ENCODE measurements at regions not wholly inside any gene's neighbourhood (a gene's known extent, or its start where the extent isn't known, plus 50 kb on each side); places are given as distances from the start of the nearest gene placed in this dataset.

- no peaks in the 10 kb centered on the region for H3K27me3 ChIP-seq (ENCODE audit: control insufficient read depth, insufficient read depth, low read length)
- FAIRE-seq (no peak), DNase-seq (ENCODE audit: low read depth) (no peak)
- TF ChIP-seq CTCF (IDR thresholded peaks at IDR 0.05; ENCODE audit: insufficient read depth, low read length, severe bottlenecking), result no peak
- H3K4me3 ChIP-seq (ENCODE audit: low read depth, low read length), result no peak overlapping the region
- H3K36me3 ChIP-seq (ENCODE audit: control insufficient read depth, insufficient read depth, low read length), result no peaks in the 10 kb centered on the region
Measured at GRCh38 chr2:4291430-4291829, 588.1 kb downstream of the DCDC2C start.

GRCh38 chr2:4295680-4296079 lies 592.3 kb downstream of the DCDC2C start:
- Histone ChIP-seq H3K36me3 (ENCODE audit: control insufficient read depth, insufficient read depth, low read length) (no peaks in the 10 kb centered on the region), H3K4me3 (ENCODE audit: low read depth, low read length) (no peak overlapping the region), H3K27me3 (ENCODE audit: control insufficient read depth, insufficient read depth, low read length) (no peaks in the 10 kb centered on the region)
- TF ChIP-seq CTCF (IDR thresholded peaks at IDR 0.05; ENCODE audit: insufficient read depth, low read length, severe bottlenecking), result no peak
- DNase-seq (ENCODE audit: low read depth) (no peak), FAIRE-seq (no peak)

GRCh38 chr2:4300616-4301015 lies 597.2 kb downstream of the DCDC2C start:
- no peak for DNase-seq (ENCODE audit: low read depth)
- Histone ChIP-seq H3K36me3 (ENCODE audit: control insufficient read depth, insufficient read depth, low read length) (no peaks in the 10 kb centered on the region), H3K4me3 (ENCODE audit: low read depth, low read length) (no peak overlapping the region), H3K27me3 (ENCODE audit: control insufficient read depth, insufficient read depth, low read length) (no peaks in the 10 kb centered on the region)
- TF ChIP-seq CTCF (IDR thresholded peaks at IDR 0.05; ENCODE audit: insufficient read depth, low read length, severe bottlenecking), result no peak
- no peak for FAIRE-seq

- DNase-seq (ENCODE audit: low read depth) (no peak), FAIRE-seq (no peak)
- TF ChIP-seq CTCF (IDR thresholded peaks at IDR 0.05; ENCODE audit: insufficient read depth, low read length, severe bottlenecking), result no peak
- Histone ChIP-seq H3K36me3 (ENCODE audit: control insufficient read depth, insufficient read depth, low read length) (no peaks in the 10 kb centered on the region), H3K4me3 (ENCODE audit: low read depth, low read length) (no peak overlapping the region), H3K27me3 (ENCODE audit: control insufficient read depth, insufficient read depth, low read length) (no peaks in the 10 kb centered on the region)
Measured at GRCh38 chr2:4324531-4324930, 621.2 kb downstream of the DCDC2C start.

GRCh38 chr2:4336864-4337263 lies 633.5 kb downstream of the DCDC2C start:
- DNase-seq (ENCODE audit: low read depth) (no peak), FAIRE-seq (no peak)
- Histone ChIP-seq H3K36me3 (ENCODE audit: control insufficient read depth, insufficient read depth, low read length) (no peaks in the 10 kb centered on the region), H3K27me3 (ENCODE audit: control insufficient read depth, insufficient read depth, low read length) (no peaks in the 10 kb centered on the region), H3K4me3 (ENCODE audit: low read depth, low read length) (no peak overlapping the region)
- TF ChIP-seq CTCF (IDR thresholded peaks at IDR 0.05; ENCODE audit: insufficient read depth, low read length, severe bottlenecking), result no peak

GRCh38 chr2:4338345-4338744 lies 635.0 kb downstream of the DCDC2C start:
- DNase-seq (ENCODE audit: low read depth) (no peak), FAIRE-seq (no peak)
- H3K27me3 ChIP-seq (ENCODE audit: control insufficient read depth, insufficient read depth, low read length), result no peaks in the 10 kb centered on the region
- no peak for TF ChIP-seq CTCF (IDR thresholded peaks at IDR 0.05; ENCODE audit: insufficient read depth, low read length, severe bottlenecking)
- H3K36me3 ChIP-seq (ENCODE audit: control insufficient read depth, insufficient read depth, low read length), result no peaks in the 10 kb centered on the region
- no peak overlapping the region for H3K4me3 ChIP-seq (ENCODE audit: low read depth, low read length)
